ENCODE measurements at regions not wholly inside any gene's neighbourhood (a gene's known extent, or its start where the extent isn't known, plus 50 kb on each side); places are given as distances from the start of the nearest gene placed in this dataset.

DNA sequence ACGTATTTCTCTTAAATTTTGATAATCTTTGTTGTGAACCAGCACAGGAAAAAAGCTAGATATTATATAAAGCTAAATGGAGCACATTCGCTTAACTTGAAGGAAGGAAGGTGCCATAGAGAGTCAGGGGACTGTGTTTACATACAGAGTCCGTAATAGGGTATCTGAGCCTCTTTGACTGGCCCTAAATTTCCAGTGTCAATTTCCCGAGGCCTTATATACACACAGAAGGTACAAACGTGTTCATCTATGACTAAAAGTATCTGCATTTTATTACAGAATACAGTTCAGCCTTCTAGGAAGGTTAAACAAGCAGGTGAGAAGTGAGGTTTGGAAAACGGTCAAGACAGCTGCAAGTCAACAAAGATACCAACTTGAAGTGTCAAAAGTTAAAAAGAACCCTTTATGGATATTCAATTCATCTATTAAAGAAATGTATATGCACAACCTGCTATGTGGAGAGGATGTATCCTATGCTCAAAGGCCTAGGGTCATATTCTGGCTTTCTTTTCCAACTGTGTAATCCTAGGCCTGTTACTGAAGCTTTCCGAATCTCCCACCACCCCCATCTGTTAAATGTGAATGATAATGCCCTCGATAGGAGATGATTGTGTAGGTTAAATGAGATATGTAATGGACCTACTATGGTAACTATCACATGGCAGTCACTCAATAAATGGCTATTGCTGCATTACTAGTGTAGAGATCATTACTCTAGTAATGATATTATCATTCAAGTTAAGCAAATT, 263.7 kb upstream of the MAF start:
- TF ChIP-seq POLR2A (IDR thresholded peaks at IDR 0.05; ENCODE audit: low read depth, low read length): no peak
- no peak for TF ChIP-seq POLR2AphosphoS5 (IDR thresholded peaks at IDR 0.05; ENCODE audit: low read depth, low read length)
- TF ChIP-seq TAF1 (IDR thresholded peaks at IDR 0.05; ENCODE audit: low read depth, low read length): no peak
- TF ChIP-seq SPI1 (IDR thresholded peaks at IDR 0.05; ENCODE audit: low read depth, low read length): no peak
